C4-2B (cell line): ENCODE measurements at regions not wholly inside any gene's neighbourhood (a gene's known extent, or its start where the extent isn't known, plus 50 kb on each side); places are given as distances from the start of the nearest gene placed in this dataset.

ENCODE experiments used
- H3K27ac ChIP-seq: fragments of 450-650 bp; 2 replicates; pipeline ENCODE4 v1.5.1; 2017
- ZFX ChIP-seq: fragments of 450-650 bp; IDR thresholded peaks from 2 replicates; pipeline ENCODE4 v1.6.1; 2017
- TF ChIP-seq, protein P1 (sequence below): fragments of 450-650 bp; conservative IDR thresholded peaks from 2 replicates; pipeline ENCODE4 v1.5.1; 2017; ENCODE audit warnings: mild to moderate bottlenecking

- no peak for TF ChIP-seq ZFX
- TF ChIP-seq, protein P1, sequence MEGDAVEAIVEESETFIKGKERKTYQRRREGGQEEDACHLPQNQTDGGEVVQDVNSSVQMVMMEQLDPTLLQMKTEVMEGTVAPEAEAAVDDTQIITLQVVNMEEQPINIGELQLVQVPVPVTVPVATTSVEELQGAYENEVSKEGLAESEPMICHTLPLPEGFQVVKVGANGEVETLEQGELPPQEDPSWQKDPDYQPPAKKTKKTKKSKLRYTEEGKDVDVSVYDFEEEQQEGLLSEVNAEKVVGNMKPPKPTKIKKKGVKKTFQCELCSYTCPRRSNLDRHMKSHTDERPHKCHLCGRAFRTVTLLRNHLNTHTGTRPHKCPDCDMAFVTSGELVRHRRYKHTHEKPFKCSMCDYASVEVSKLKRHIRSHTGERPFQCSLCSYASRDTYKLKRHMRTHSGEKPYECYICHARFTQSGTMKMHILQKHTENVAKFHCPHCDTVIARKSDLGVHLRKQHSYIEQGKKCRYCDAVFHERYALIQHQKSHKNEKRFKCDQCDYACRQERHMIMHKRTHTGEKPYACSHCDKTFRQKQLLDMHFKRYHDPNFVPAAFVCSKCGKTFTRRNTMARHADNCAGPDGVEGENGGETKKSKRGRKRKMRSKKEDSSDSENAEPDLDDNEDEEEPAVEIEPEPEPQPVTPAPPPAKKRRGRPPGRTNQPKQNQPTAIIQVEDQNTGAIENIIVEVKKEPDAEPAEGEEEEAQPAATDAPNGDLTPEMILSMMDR, result no peak
- no peak overlapping the region for H3K27ac ChIP-seq
These were observed 73.1 kb upstream of the SLC6A6 start for GRCh38 chr3:14329116-14329830.

GRCh38 chr3:14329842-14330241 is 72.6 kb upstream of the SLC6A6 start:
- no peak for TF ChIP-seq ZFX
- TF ChIP-seq, protein P1, result no peak
- no peak overlapping the region for H3K27ac ChIP-seq

DNA sequence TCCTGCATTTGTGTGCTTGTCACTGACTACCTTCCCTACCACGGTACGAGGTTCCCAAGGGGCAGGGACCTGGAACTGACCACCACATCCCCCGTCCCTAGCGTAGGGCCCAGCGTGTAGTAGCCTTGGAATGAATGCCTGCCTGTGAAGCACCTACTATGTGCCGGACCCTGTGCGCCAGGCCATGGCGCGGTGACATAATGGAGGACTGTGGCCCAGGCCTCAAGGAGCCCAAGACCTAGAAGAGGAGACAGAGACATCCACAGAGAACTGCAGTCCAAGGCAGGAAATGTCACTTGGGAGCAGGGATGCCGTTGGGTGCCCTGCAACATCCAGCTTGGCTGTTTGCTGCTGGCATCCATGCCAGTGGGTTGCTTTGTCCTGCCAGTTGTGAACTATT is 71.9 kb upstream of the SLC6A6 start:
- H3K27ac ChIP-seq, result no peak overlapping the region
- TF ChIP-seq, protein P1, result no peak
- no peak for TF ChIP-seq ZFX

DNA sequence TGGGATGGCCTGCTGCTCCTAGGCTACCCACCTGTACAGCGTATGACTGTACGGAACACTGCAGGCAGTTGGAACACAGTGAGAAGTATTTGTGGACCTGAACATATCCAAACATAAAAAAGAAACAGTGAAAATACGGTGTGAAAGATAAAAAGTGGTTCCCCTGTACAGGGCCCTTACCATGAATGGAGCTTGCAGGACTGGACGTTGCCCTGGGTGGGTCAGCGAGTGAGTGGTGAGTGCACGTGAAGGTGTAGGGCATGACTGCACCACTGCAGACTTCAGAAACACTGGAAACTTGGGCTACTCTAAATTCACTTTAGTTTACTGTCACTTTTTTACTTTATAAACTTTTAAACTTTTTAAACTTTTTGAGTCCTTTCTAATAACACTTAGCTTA is 71.2 kb upstream of the SLC6A6 start:
- TF ChIP-seq ZFX, result no peak

GRCh38 chr3:14332392-14332791 is 70.0 kb upstream of the SLC6A6 start:
- no peak overlapping the region for H3K27ac ChIP-seq
- TF ChIP-seq, protein P1, result no peak
- TF ChIP-seq ZFX, result no peak

More for the DNA sequence above, 71.2 kb upstream of the SLC6A6 start:
- no peak overlapping the region for H3K27ac ChIP-seq

GRCh38 chr3:14333215-14333614 is 69.2 kb upstream of the SLC6A6 start:
- no peak overlapping the region for H3K27ac ChIP-seq
- no peak for TF ChIP-seq ZFX
- TF ChIP-seq, protein P1, result no peak

DNA sequence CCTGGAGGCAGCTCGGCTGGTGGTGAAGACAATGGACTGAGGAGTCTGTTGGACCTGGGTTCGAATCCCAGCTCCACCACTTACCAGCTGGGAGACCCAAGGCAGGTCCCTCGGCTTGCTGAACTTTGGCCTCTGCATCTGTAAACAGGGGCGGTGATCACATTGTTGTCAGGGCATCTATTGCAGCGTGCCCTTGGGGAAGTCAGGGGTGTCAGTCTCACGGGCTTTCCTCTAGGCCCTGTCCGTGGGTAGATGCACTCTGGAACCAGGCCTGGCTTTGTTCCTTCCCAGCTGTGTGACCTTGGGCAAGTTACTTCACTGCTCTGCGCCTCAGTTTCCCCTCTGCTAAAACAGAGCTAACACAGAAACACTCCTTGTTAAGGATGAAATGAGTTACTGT is 68.8 kb upstream of the SLC6A6 start:
- H3K27ac ChIP-seq, result no peak overlapping the region
- TF ChIP-seq ZFX, result no peak
- TF ChIP-seq, protein P1, result no peak

GRCh38 chr3:14334136-14334535 is 68.3 kb upstream of the SLC6A6 start:
- H3K27ac ChIP-seq, result no peak overlapping the region
- no peak for TF ChIP-seq ZFX
- TF ChIP-seq, protein P1, result no peak
